SK-N-SH (cell line): ENCODE measurements at regions not wholly inside any gene's neighbourhood (a gene's known extent, or its start where the extent isn't known, plus 50 kb on each side); places are given as distances from the start of the nearest gene placed in this dataset.

ENCODE experiments used
- CTCF ChIA-PET: fragments of 300-600, 350-600 bp; formaldehyde crosslinking; extraction: SDS; loops from one replicate; lab custom pipeline; 2021; lab: Yijun Ruan, JAX
- POLR2A ChIA-PET: fragments of 350-600 bp; sonication (Branson Sonifier 250); formaldehyde crosslinking; extraction: SDS; loops from one replicate; lab custom pipeline; 2020; ENCODE audit warnings: antibody characterized with exemption, inconsistent platforms; lab: Yijun Ruan, JAX
- DNase-seq: peaks from one replicate; pipeline ENCODE4 v3.0.0; 2012
- H2AFZ ChIP-seq: fragments of 200-600 bp; sonication (generic); 2 replicates; pipeline ENCODE4 v1.8.1; 2016; ENCODE audit warnings: antibody characterized with exemption, mild to moderate bottlenecking, low read depth
- H3F3A ChIP-seq: fragments of 200-600 bp; sonication (generic); replicated peaks from 2 replicates; pipeline ENCODE3; 2016; ENCODE audit warnings: antibody characterized with exemption, mild to moderate bottlenecking; ENCODE audit not compliant: insufficient read depth
- H3K27ac ChIP-seq, 2 experiments: fragments of 200-500 bp in 1 of 2; fragments of 200-600 bp in 1 of 2; sonication (Bioruptor generic) in 1 of 2; sonication (generic), shearing (Covaris generic) in 1 of 2; 2 replicates each; pipeline versions ENCODE4 v1.5.1 to v1.6.1; 2014 to 2016; ENCODE audit warnings: low read depth in 2 of 2, inconsistent platforms in 1 of 2, low read length in 1 of 2, mild to moderate bottlenecking in 1 of 2, mixed read lengths in 1 of 2
- H3K27me3 ChIP-seq: fragments of 200-600 bp; sonication (generic), shearing (Covaris generic); 2 replicates; pipeline ENCODE4 v1.6.1; 2016; ENCODE audit warnings: mixed run types; ENCODE audit not compliant: insufficient read depth
- H3K36me3 ChIP-seq, 2 experiments: fragments of 200-500 bp in 1 of 2; fragments of 200-600 bp in 1 of 2; sonication (Bioruptor generic) in 1 of 2; sonication (generic) in 1 of 2; replicated peaks in 1 of 2; 2 replicates each; pipeline versions ENCODE3 to v1.5.1; 2014 to 2016; ENCODE audit warnings: low read length in 1 of 2, mild to moderate bottlenecking in 1 of 2; ENCODE audit not compliant: insufficient read depth in 2 of 2, control insufficient read depth in 1 of 2
- H3K4me1 ChIP-seq, 2 experiments: fragments of 200-500 bp in 1 of 2; fragments of 200-600 bp in 1 of 2; sonication (Bioruptor generic) in 1 of 2; sonication (generic), shearing (Covaris generic) in 1 of 2; 2 replicates each; pipeline versions ENCODE4 v1.5.1 to v1.6.1; 2014 to 2016; ENCODE audit warnings: low read depth in 1 of 2, low read length in 1 of 2, mixed run types in 1 of 2; ENCODE audit not compliant: insufficient read depth in 2 of 2, control insufficient read depth in 1 of 2
- H3K4me2 ChIP-seq: fragments of 200-600 bp; sonication (generic), shearing (Covaris generic); 2 replicates; pipeline ENCODE4 v1.6.1; 2017; ENCODE audit warnings: mixed run types
- H3K4me3 ChIP-seq, 2 experiments: fragments of 200-500 bp in 1 of 2; fragments of 200-600 bp in 1 of 2; sonication (Bioruptor generic) in 1 of 2; sonication (generic), shearing (Covaris generic) in 1 of 2; 2 replicates each; pipeline versions ENCODE4 v1.5.1 to v1.8.1; 2014 to 2016; ENCODE audit warnings: low read depth in 2 of 2, inconsistent platforms in 1 of 2, low read length in 1 of 2, mild to moderate bottlenecking in 1 of 2, mixed read lengths in 1 of 2, moderate library complexity in 1 of 2
- H3K79me2 ChIP-seq: fragments of 200-600 bp; sonication (generic); 2 replicates; pipeline ENCODE4 v1.8.1; 2017; ENCODE audit warnings: mild to moderate bottlenecking; ENCODE audit not compliant: insufficient read depth
- H3K9ac ChIP-seq: fragments of 200-600 bp; sonication (generic); 2 replicates; pipeline ENCODE4 v1.6.1; 2017; ENCODE audit warnings: mixed run types
- H3K9me2 ChIP-seq: fragments of 200-600 bp; sonication (generic); 2 replicates; pipeline ENCODE4 v1.6.1; 2017; ENCODE audit warnings: mixed run types
- H3K9me3 ChIP-seq: fragments of 200-600 bp; sonication (generic); 2 replicates; pipeline ENCODE4 v1.6.1; 2017; ENCODE audit warnings: mixed run types, mild to moderate bottlenecking, moderate library complexity
- H4K20me1 ChIP-seq: fragments of 200-600 bp; sonication (generic); 2 replicates; pipeline ENCODE4 v1.6.1; 2017; ENCODE audit warnings: mild to moderate bottlenecking, mixed run types; ENCODE audit not compliant: insufficient read depth
- CHD2 ChIP-seq: fragments of 150-350 bp; IDR thresholded peaks from 2 replicates; pipeline ENCODE4 v1.6.1; 2018; ENCODE audit warnings: low read length; ENCODE audit not compliant: partially characterized antibody
- CTCF ChIP-seq: fragments of 200-600 bp; sonication (generic); IDR thresholded peaks from 2 replicates; pipeline ENCODE4 v1.6.1; 2017; ENCODE audit warnings: antibody characterized with exemption, mild to moderate bottlenecking, moderate library complexity
- EP300 ChIP-seq, 2 experiments: IDR thresholded peaks; 2 replicates each; pipeline versions ENCODE4 v1.4.0 to v1.6.1; 2012; ENCODE audit warnings: borderline replicate concordance in 1 of 2, low read depth in 1 of 2, low read length in 1 of 2
- FOXJ3 ChIP-seq: sonication (generic); formaldehyde crosslinking; IDR thresholded peaks from 2 replicates; pipeline ENCODE4 v1.5.1; 2020; ENCODE audit warnings: mild to moderate bottlenecking, missing genetic modification reagents
- GABPA ChIP-seq: IDR thresholded peaks from 2 replicates; pipeline ENCODE4 v1.4.0; 2012; ENCODE audit warnings: low read depth, mild to moderate bottlenecking
- JUND ChIP-seq: IDR thresholded peaks from 2 replicates; pipeline ENCODE4 v1.4.0; 2012
- MXI1 ChIP-seq: IDR thresholded peaks from 2 replicates; pipeline ENCODE4 v1.6.1; 2012; ENCODE audit warnings: mild to moderate bottlenecking, low read depth, low read length, improper control_type of control experiment
- NRF1 ChIP-seq: IDR thresholded peaks from 2 replicates; pipeline ENCODE4 v1.6.1; 2012; ENCODE audit warnings: low read depth, mild to moderate bottlenecking, low read length
- RAD21 ChIP-seq: IDR thresholded peaks from 2 replicates; pipeline ENCODE4 v1.6.1; 2012; ENCODE audit warnings: mild to moderate bottlenecking, low read length
- RFX5 ChIP-seq: IDR thresholded peaks from 2 replicates; pipeline ENCODE4 v1.6.1; 2012; ENCODE audit warnings: mild to moderate bottlenecking, improper control_type of control experiment, low read length
- RXRA ChIP-seq: IDR thresholded peaks from 2 replicates; pipeline ENCODE4 v1.4.0; 2012; ENCODE audit warnings: low read depth, mild to moderate bottlenecking, borderline replicate concordance
- SMC3 ChIP-seq: IDR thresholded peaks from 2 replicates; pipeline ENCODE4 v1.6.1; 2012; ENCODE audit warnings: low read depth, low read length, improper control_type of control experiment
- TAF1 ChIP-seq: IDR thresholded peaks from 2 replicates; pipeline ENCODE4 v1.6.1; 2012; ENCODE audit warnings: low read depth, mild to moderate bottlenecking, low read length, moderate library complexity, borderline replicate concordance
- TCF12 ChIP-seq: IDR thresholded peaks from 2 replicates; pipeline ENCODE4 v1.4.0; 2012
- TEAD4 ChIP-seq: IDR thresholded peaks from 2 replicates; pipeline ENCODE4 v1.4.0; 2012; ENCODE audit warnings: mild to moderate bottlenecking, borderline replicate concordance; ENCODE audit not compliant: insufficient read depth
- USF1 ChIP-seq: IDR thresholded peaks from 2 replicates; pipeline ENCODE4 v1.4.0; 2012; ENCODE audit warnings: low read depth, borderline replicate concordance
- YY1 ChIP-seq: IDR thresholded peaks from 2 replicates; pipeline ENCODE4 v1.4.0; 2012; ENCODE audit warnings: low read depth, mild to moderate bottlenecking
- ZBTB33 ChIP-seq: IDR thresholded peaks from 2 replicates; pipeline ENCODE4 v1.4.0; 2012; ENCODE audit warnings: low read depth, borderline replicate concordance
- WGBS: methylation state at CpG from one replicate; pipeline ENCODE4 v1.1.6; 2017; ENCODE audit warnings: low lambda C conversion rate; 5-methylcytosine and 5-hydroxymethylcytosine counted together
- TF ChIP-seq, protein P1 (sequence below): IDR thresholded peaks from 2 replicates; pipeline ENCODE4 v1.4.0; 2012; ENCODE audit warnings: low read depth
- TF ChIP-seq, protein P2 (sequence below): fragments of 150-350 bp; IDR thresholded peaks from 2 replicates; pipeline ENCODE4 v1.6.1; 2016; ENCODE audit warnings: mild to moderate bottlenecking, low read depth, low read length

DNA sequence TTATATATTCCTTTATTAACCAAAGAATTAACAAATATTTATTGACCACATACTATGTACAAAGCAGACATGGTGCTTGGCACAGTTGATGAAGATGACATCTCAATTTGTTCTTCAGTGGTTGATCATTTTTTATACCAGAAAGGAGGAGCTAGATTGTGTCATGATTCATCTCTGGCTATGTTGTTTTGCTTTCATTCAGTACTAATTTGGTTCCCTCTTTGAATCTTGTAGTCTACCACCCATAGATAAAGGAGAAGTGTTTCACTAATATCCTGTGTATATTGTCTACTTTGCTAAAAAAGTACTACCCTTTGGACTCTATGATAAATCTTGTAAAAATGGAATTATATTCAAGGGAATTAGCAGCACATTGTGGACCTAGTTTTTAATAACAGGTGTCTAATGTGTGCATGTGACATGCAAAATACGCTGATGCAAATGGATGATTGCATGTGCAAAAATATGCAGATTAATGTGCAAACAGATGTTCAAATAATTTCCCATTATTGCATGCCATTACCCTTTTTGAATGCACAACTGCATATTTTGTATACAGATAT is 313.2 kb upstream of the ZEB2 start:
- H3K4me2 ChIP-seq = no peak overlapping the region
- no peak overlapping the region for H2AFZ ChIP-seq
- no peaks in the 10 kb centered on the region for H3K79me2 ChIP-seq
- no peak overlapping the region for H3K4me3 ChIP-seq
- no peak for DNase-seq
- CTCF ChIA-PET = interaction anchor here (1.6 kb wide), 1 partner anchor 920 kb away, joined by 5 read pairs; no protein-coding TSS in a partner anchor
- peaks cover 16 to 43% of the 10 kb centered on the region in 2 experiments for H3K4me1 ChIP-seq
- H3K9ac ChIP-seq = no peak overlapping the region
- H4K20me1 ChIP-seq = no peaks in the 10 kb centered on the region
- no peaks in the 10 kb centered on the region for H3K27me3 ChIP-seq
- H3K9me3 ChIP-seq = no peaks in the 10 kb centered on the region
- H3K36me3 ChIP-seq = no peaks in the 10 kb centered on the region
- TF ChIP-seq, protein P1, sequence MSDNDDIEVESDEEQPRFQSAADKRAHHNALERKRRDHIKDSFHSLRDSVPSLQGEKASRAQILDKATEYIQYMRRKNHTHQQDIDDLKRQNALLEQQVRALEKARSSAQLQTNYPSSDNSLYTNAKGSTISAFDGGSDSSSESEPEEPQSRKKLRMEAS = no peak
- TF ChIP-seq TCF12 (no peak), CHD2 (no peak), NRF1 (no peak), JUND (no peak), TEAD4 (no peak), EP300 (IDR thresholded peaks at IDR 0.05; ENCODE audit: borderline replicate concordance in 1 of 2, low read depth in 1 of 2, low read length in 1 of 2) (no peak), YY1 (no peak), MXI1 (no peak), SMC3 (no peak), RAD21 (no peak), RFX5 (no peak), GABPA (no peak), RXRA (no peak), ZBTB33 (no peak), USF1 (no peak), CTCF (no peak), FOXJ3 (CRISPR knock-in tag) (no peak), TAF1 (no peak)
- TF ChIP-seq, protein P2, sequence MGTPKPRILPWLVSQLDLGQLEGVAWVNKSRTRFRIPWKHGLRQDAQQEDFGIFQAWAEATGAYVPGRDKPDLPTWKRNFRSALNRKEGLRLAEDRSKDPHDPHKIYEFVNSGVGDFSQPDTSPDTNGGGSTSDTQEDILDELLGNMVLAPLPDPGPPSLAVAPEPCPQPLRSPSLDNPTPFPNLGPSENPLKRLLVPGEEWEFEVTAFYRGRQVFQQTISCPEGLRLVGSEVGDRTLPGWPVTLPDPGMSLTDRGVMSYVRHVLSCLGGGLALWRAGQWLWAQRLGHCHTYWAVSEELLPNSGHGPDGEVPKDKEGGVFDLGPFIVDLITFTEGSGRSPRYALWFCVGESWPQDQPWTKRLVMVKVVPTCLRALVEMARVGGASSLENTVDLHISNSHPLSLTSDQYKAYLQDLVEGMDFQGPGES = no peak
- peaks cover 35% of the 10 kb centered on the region for H3F3A ChIP-seq
- POLR2A ChIA-PET = no interaction called here
- no peaks in the 10 kb centered on the region for H3K9me2 ChIP-seq
- 97% methylated on average over 1 of the region's 1 CpG for WGBS
- no peak overlapping the region for H3K27ac ChIP-seq
